ENCODE measurements at regions not wholly inside any gene's neighbourhood (a gene's known extent, or its start where the extent isn't known, plus 50 kb on each side); places are given as distances from the start of the nearest gene placed in this dataset.
"Not testable (repeated sequence)": the region's sequence is repeated elsewhere in the genome, so short reads cannot be mapped to it uniquely, and the experiment has no call there.

- Mint-ChIP-seq H3K27ac (no peak overlapping the region), H3K4me1 (no peaks in the 10 kb centered on the region), H3K4me3 (no peak overlapping the region), H3K9me3 (peaks cover 0 to 22% (median 9%) of the 10 kb centered on the region in 7 donors), H3K36me3 (no peaks in the 10 kb centered on the region), H3K27me3 (peaks cover 5 to 10% (median 9%) of the 10 kb centered on the region in 3 donors)
- ATAC-seq (ENCODE audit: low read depth in 2 of 2) (no peak), DNase-seq (no peak)
Observed at GRCh38 chr13:111491659-111492058, 171.2 kb downstream of the TEX29 start.

DNA sequence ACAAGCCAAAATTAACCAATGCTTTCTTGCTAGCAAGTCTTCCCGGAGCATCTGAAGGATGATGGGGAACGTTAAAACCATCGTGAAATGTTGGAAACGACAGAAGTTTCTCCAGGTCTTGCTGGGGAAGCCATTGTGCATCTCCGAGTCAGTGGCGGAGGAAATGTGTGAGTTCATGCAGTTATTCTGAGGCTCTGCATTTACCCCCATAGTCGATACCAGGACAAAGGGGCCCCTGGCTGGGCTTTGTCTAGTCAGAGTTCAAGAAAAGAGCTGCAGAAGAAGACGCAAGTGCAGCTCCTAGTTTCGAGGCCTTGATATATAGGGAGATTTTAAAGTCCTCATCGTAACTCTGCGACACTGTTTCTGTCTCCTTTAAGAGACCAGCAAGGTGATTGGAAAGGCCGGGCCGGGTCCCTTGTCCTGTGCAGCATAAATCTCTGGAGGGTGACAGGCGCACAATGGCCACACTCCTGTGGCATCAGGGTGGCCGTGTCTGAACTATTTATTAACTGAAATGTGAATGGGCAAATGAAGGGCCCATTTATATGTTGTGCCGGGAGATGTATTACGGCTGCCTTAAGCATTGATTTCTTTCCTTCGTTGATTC is 172.0 kb downstream of the TEX29 start:
- peaks cover 5 to 10% (median 9%) of the 10 kb centered on the region in 3 donors for H3K27me3 Mint-ChIP-seq
- H3K9me3 Mint-ChIP-seq = peaks cover 0 to 18% (median 5%) of the 10 kb centered on the region in 7 donors
- H3K27ac Mint-ChIP-seq = no peak overlapping the region
- H3K4me1 Mint-ChIP-seq = no peaks in the 10 kb centered on the region
- H3K36me3 Mint-ChIP-seq = no peaks in the 10 kb centered on the region
- ATAC-seq (ENCODE audit: low read depth in 2 of 2) (no peak), DNase-seq (no peak)
- H3K4me3 Mint-ChIP-seq = no peak overlapping the region

DNA sequence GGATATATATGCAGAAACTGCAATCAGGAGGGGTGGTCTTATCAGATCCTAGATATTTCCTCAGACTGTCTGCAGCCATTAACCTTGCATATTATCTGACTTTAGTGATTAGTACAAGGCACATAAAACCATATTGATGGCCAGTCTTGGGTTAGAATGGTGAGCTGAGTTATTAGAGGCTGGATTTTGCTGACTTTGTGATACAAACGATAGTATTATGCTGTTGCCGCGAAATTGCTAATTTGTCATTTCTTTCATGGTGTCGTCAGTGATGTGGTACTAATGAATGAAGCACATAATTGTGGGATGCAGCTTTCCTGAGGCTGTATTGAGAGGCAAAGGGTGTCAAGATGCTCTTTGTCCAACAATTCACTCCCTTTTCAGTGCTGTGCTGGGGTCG is 172.5 kb downstream of the TEX29 start:
- H3K9me3 Mint-ChIP-seq = peaks cover 0 to 13% (median 4%) of the 10 kb centered on the region in 7 donors
- H3K27ac Mint-ChIP-seq = no peak overlapping the region

GRCh38 chr13:111493468-111493867 is 173.0 kb downstream of the TEX29 start:
- DNase-seq (no peak), ATAC-seq (ENCODE audit: low read depth in 2 of 2) (no peak)
- H3K36me3 Mint-ChIP-seq = no peaks in the 10 kb centered on the region
- H3K27ac Mint-ChIP-seq = no peak overlapping the region
- peaks cover 0 to 8% (median 2%) of the 10 kb centered on the region in 7 donors for H3K9me3 Mint-ChIP-seq
- H3K4me3 Mint-ChIP-seq = no peak overlapping the region
- H3K4me1 Mint-ChIP-seq = no peaks in the 10 kb centered on the region
- H3K27me3 Mint-ChIP-seq = peaks cover 5 to 9% (median 6%) of the 10 kb centered on the region in 3 donors

More for the DNA sequence above, 172.5 kb downstream of the TEX29 start:
- no peaks in the 10 kb centered on the region for H3K4me1 Mint-ChIP-seq
- no peak overlapping the region for H3K4me3 Mint-ChIP-seq
- peaks cover 5 to 9% (median 6%) of the 10 kb centered on the region in 3 donors for H3K27me3 Mint-ChIP-seq
- ATAC-seq (ENCODE audit: low read depth in 2 of 2) (no peak), DNase-seq (no peak)
- no peaks in the 10 kb centered on the region for H3K36me3 Mint-ChIP-seq

GRCh38 chr13:111494641-111495040 is 174.2 kb downstream of the TEX29 start:
- no peak overlapping the region for H3K4me3 Mint-ChIP-seq
- H3K9me3 Mint-ChIP-seq = peaks cover 0 to 7% (median 2%) of the 10 kb centered on the region in 7 donors
- H3K27me3 Mint-ChIP-seq = peaks cover 5 to 6% (median 5%) of the 10 kb centered on the region in 3 donors
- no peak overlapping the region for H3K27ac Mint-ChIP-seq
- no peaks in the 10 kb centered on the region for H3K4me1 Mint-ChIP-seq
- H3K36me3 Mint-ChIP-seq = no peaks in the 10 kb centered on the region
- DNase-seq = no peak
- no peak for ATAC-seq (ENCODE audit: low read depth in 2 of 2)

GRCh38 chr13:111501596-111502535 is 181.4 kb downstream of the TEX29 start:
- Mint-ChIP-seq H3K27me3 (peaks cover 12 to 26% (median 18%) of the 10 kb centered on the region in 3 donors), H3K9me3 (peaks cover 0 to 13% (median 8%) of the 10 kb centered on the region in 7 donors)
- not testable (repeated sequence) for H3K36me3 Mint-ChIP-seq; DNase-seq; ATAC-seq (ENCODE audit: low read depth in 2 of 2); H3K4me1 Mint-ChIP-seq; H3K4me3 Mint-ChIP-seq; H3K27ac Mint-ChIP-seq

- Mint-ChIP-seq H3K4me1 (no peaks in the 10 kb centered on the region), H3K9me3 (peaks cover 0 to 13% (median 8%) of the 10 kb centered on the region in 7 donors)
Observed at GRCh38 chr13:111502957-111503356, 182.5 kb downstream of the TEX29 start.

GRCh38 chr13:111503376-111503775 is 182.9 kb downstream of the TEX29 start:
- H3K9me3 Mint-ChIP-seq = peaks cover 0 to 13% (median 8%) of the 10 kb centered on the region in 7 donors
- no peak overlapping the region for H3K27ac Mint-ChIP-seq
- no peaks in the 10 kb centered on the region for H3K4me1 Mint-ChIP-seq
- peaks cover 12 to 27% (median 18%) of the 10 kb centered on the region in 3 donors for H3K27me3 Mint-ChIP-seq
- H3K36me3 Mint-ChIP-seq = no peaks in the 10 kb centered on the region
- no peak for DNase-seq
- no peak overlapping the region for H3K4me3 Mint-ChIP-seq
- ATAC-seq (ENCODE audit: low read depth in 2 of 2) = no peak

More at GRCh38 chr13:111502957-111503356, 182.5 kb downstream of the TEX29 start:
- Mint-ChIP-seq H3K27me3 (peaks cover 12 to 27% (median 18%) of the 10 kb centered on the region in 3 donors), H3K27ac (no peak overlapping the region), H3K4me3 (no peak overlapping the region), H3K36me3 (no peaks in the 10 kb centered on the region)
- ATAC-seq (ENCODE audit: low read depth in 2 of 2) (no peak), DNase-seq (no peak)

DNA sequence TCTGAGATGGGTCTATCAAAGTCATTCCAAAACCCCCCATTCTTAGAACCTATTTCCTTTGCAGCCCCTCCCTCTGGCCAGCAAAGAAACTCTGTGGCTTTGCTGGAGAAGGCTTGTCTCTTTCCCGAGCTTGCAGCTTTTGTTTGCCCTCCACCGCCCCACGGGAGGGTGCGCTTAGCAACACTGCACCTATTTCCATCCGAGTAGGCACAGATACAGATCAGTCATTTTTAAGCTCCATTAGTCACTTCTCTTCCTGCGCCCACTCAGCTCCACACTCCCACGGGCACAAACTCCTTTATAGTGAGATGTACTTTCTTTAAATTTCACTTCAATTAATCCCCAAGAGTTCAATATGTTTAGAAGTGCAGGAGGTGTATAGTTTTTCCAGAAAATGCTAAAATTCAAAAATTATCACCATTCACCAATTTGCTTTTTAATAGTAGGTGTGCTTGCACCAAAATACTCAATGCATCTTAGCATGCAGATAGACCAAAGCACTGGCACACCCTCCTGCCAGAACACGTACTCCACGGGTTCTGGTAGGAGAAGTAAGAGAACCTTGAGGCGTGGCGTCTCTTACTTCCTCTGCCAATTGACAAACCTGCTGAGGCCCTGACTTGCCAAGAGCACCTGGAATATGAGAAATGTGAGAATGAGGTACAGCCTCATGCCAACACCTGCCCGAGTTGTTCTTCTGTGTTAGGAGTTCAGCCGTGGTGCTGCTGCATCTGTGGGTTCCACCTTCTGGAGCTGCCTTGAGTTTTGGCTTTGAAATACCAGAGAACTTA is 183.7 kb downstream of the TEX29 start:
- H3K36me3 Mint-ChIP-seq = no peaks in the 10 kb centered on the region
- peaks cover 0 to 13% (median 8%) of the 10 kb centered on the region in 7 donors for H3K9me3 Mint-ChIP-seq
- no peak overlapping the region for H3K4me3 Mint-ChIP-seq
- H3K27ac Mint-ChIP-seq = no peak overlapping the region
- peaks cover 12 to 27% (median 18%) of the 10 kb centered on the region in 3 donors for H3K27me3 Mint-ChIP-seq
- H3K4me1 Mint-ChIP-seq = no peaks in the 10 kb centered on the region
- DNase-seq = no peak
- ATAC-seq (ENCODE audit: low read depth in 2 of 2) = no peak

GRCh38 chr13:111505175-111505777 is 184.8 kb downstream of the TEX29 start:
- Mint-ChIP-seq H3K27me3 (peaks cover 12 to 27% (median 18%) of the 10 kb centered on the region in 3 donors), H3K4me1 (no peaks in the 10 kb centered on the region), H3K36me3 (no peaks in the 10 kb centered on the region), H3K4me3 (no peak overlapping the region), H3K9me3 (peaks cover 0 to 13% (median 5%) of the 10 kb centered on the region in 7 donors), H3K27ac (no peak overlapping the region)
- ATAC-seq (ENCODE audit: low read depth in 2 of 2) (no peak), DNase-seq (no peak)

DNA sequence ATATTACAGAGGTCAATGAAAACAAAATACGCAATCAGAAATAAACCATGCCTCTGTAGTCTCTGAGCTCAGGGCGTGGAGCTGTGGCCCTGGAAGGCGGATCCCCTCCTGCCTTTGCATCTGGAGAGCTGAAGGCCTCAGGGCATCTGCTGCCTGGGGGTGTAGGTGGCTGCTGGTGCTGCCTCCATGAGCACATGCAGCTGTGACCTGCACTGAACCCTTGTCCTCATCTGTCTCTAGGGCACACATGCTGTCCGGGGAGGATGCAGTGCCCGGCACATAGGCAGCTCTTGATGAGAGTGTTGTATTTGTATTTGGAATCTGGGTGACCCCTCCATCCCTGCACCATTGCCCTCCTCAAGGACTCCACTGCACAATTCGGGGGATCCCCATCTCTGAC is 185.7 kb downstream of the TEX29 start:
- H3K36me3 Mint-ChIP-seq = no peaks in the 10 kb centered on the region
- H3K4me1 Mint-ChIP-seq = no peaks in the 10 kb centered on the region
- no peak overlapping the region for H3K27ac Mint-ChIP-seq
- H3K4me3 Mint-ChIP-seq = no peak overlapping the region
- ATAC-seq (ENCODE audit: low read depth in 2 of 2) = no peak
- H3K27me3 Mint-ChIP-seq = peaks cover 12 to 27% (median 20%) of the 10 kb centered on the region in 3 donors
- H3K9me3 Mint-ChIP-seq = peaks cover 0 to 8% (median 4%) of the 10 kb centered on the region in 7 donors
- DNase-seq = no peak

DNA sequence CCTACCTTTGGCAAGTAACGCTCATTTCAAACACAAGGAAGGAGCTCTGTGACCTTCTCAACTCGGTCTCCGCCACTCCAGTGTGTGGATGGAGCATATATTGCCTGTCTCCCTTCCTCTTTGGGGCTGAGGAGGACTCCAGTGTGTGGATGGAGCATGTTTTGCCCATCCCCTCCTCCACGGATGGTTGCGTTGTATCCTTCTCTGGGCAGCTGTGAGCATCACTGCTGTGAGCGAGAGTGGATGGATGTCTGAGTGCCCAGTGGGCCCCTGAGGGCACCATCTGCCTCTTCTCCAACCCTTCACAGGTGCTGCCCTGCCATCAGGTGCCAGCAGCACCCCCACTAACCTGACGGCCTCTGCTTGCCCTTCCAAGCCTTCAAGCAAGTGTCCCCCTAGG is 186.2 kb downstream of the TEX29 start:
- ATAC-seq (ENCODE audit: low read depth in 2 of 2) (no peak), DNase-seq (no peak)
- peaks cover 17 to 27% (median 25%) of the 10 kb centered on the region in 3 donors for H3K27me3 Mint-ChIP-seq
- H3K4me3 Mint-ChIP-seq = no peak overlapping the region
- H3K4me1 Mint-ChIP-seq = no peaks in the 10 kb centered on the region
- H3K36me3 Mint-ChIP-seq = no peaks in the 10 kb centered on the region
- H3K27ac Mint-ChIP-seq = no peak overlapping the region
- H3K9me3 Mint-ChIP-seq = peaks cover 0 to 8% (median 7%) of the 10 kb centered on the region in 7 donors
